ENCODE measurements at regions not wholly inside any gene's neighbourhood (a gene's known extent, or its start where the extent isn't known, plus 50 kb on each side); places are given as distances from the start of the nearest gene placed in this dataset.

GRCh38 chr11:24372491-24372890, 124.4 kb upstream of the LUZP2 start:
- no peak for DNase-seq (ENCODE audit: low spot score)
- CTCF ChIA-PET = interaction anchor here (0.5 kb wide), 1 partner anchor 1912 kb away, joined by 9 read pairs; no protein-coding TSS in a partner anchor
- H3K27ac ChIP-seq = no peak overlapping the region
- POLR2A ChIA-PET (ENCODE audit: low non-redundant PET) = no interaction called here
- TF ChIP-seq CTCF (conservative IDR thresholded peaks at IDR 0.05; ENCODE audit: low read depth) = no peak

- POLR2A ChIA-PET (ENCODE audit: low non-redundant PET) = no interaction called here
- no peak for TF ChIP-seq CTCF (conservative IDR thresholded peaks at IDR 0.05; ENCODE audit: low read depth)
- no peak for DNase-seq (ENCODE audit: low spot score)
- CTCF ChIA-PET = no interaction called here
- H3K27ac ChIP-seq = no peak overlapping the region
Observed at GRCh38 chr11:24373516-24373915, 123.3 kb upstream of the LUZP2 start.

GRCh38 chr11:24375351-24375750, 121.5 kb upstream of the LUZP2 start:
- DNase-seq (ENCODE audit: low spot score) = no peak
- ChIA-PET POLR2A (ENCODE audit: low non-redundant PET) (no interaction called here), CTCF (no interaction called here)
- TF ChIP-seq CTCF (conservative IDR thresholded peaks at IDR 0.05; ENCODE audit: low read depth) = no peak
- no peak overlapping the region for H3K27ac ChIP-seq

- DNase-seq (ENCODE audit: low spot score) = no peak
- CTCF ChIA-PET = no interaction called here
- POLR2A ChIA-PET (ENCODE audit: low non-redundant PET) = no interaction called here
- no peak overlapping the region for H3K27ac ChIP-seq
- TF ChIP-seq CTCF (conservative IDR thresholded peaks at IDR 0.05; ENCODE audit: low read depth) = no peak
Observed at GRCh38 chr11:24375931-24376330, 120.9 kb upstream of the LUZP2 start.

GRCh38 chr11:24383137-24383536, 113.7 kb upstream of the LUZP2 start:
- POLR2A ChIA-PET (ENCODE audit: low non-redundant PET) = no interaction called here
- no peak overlapping the region for H3K27ac ChIP-seq
- no peak for TF ChIP-seq CTCF (conservative IDR thresholded peaks at IDR 0.05; ENCODE audit: low read depth)
- CTCF ChIA-PET = no interaction called here
- no peak for DNase-seq (ENCODE audit: low spot score)

- no peak for DNase-seq (ENCODE audit: low spot score)
- ChIA-PET POLR2A (ENCODE audit: low non-redundant PET) (no interaction called here), CTCF (interaction anchor here (0.5 to 0.8 kb wide), 4 partner anchors 10 to 107 kb away, joined by 4 read pairs; no protein-coding TSS in a partner anchor)
- H3K27ac ChIP-seq = no peak overlapping the region
- no peak for TF ChIP-seq CTCF (conservative IDR thresholded peaks at IDR 0.05; ENCODE audit: low read depth)
Observed at GRCh38 chr11:24384240-24384639, 112.6 kb upstream of the LUZP2 start.

All from RWPE1 (cell line).